Stimulated activated CD4-positive, alpha-beta T cell treated with anti-CD3 and anti-CD28 coated beads, Interleukin-1b, Interleukin-23, amount 100 ng/mL, for 48 hours (primary cell): ENCODE measurements at regions not wholly inside any gene's neighbourhood (a gene's known extent, or its start where the extent isn't known, plus 50 kb on each side); places are given as distances from the start of the nearest gene placed in this dataset.
"Not testable (repeated sequence)": the region's sequence is repeated elsewhere in the genome, so short reads cannot be mapped to it uniquely, and the experiment has no call there.

Source experiments
- DNase-seq: peaks from one replicate; pipeline ENCODE4 v3.0.0-alpha.2; 2020

- DNase-seq = no peak
Observed at GRCh38 chr10:25076506-25077177, 60.2 kb downstream of the THNSL1 start.

GRCh38 chr10:25078658-25079431 lies 62.4 kb downstream of the THNSL1 start:
- DNase-seq = no peak

GRCh38 chr10:25080880-25081581 lies 64.6 kb downstream of the THNSL1 start:
- peak; percentile 53 for DNase-seq

- no peak for DNase-seq
Observed at GRCh38 chr10:25082276-25083204, 66.1 kb downstream of the THNSL1 start.

- DNase-seq = no peak
Observed at GRCh38 chr10:25083546-25084111, 67.2 kb downstream of the THNSL1 start.

GRCh38 chr10:25084447-25084846 lies 68.0 kb downstream of the THNSL1 start:
- DNase-seq = no peak

DNA sequence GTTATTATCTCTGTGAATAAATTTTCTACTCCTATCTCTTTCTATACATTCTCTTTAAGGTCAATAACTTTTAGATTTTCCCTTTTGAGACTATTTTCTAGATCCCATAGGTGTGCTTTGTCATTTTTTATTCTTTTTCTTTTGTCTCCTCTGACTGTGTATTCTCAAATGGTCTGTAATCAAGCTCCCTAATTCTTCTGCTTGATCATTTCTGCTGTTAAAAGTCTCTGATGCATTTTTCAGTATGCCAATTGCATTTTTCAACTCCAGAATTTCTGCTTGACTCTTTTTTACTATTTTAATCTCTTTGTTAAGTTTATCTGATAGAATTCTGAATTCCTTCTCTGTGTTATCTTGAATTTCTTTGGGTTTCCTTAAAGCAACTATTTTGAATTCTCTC lies 78.2 kb downstream of the THNSL1 start:
- DNase-seq = no peak

DNA sequence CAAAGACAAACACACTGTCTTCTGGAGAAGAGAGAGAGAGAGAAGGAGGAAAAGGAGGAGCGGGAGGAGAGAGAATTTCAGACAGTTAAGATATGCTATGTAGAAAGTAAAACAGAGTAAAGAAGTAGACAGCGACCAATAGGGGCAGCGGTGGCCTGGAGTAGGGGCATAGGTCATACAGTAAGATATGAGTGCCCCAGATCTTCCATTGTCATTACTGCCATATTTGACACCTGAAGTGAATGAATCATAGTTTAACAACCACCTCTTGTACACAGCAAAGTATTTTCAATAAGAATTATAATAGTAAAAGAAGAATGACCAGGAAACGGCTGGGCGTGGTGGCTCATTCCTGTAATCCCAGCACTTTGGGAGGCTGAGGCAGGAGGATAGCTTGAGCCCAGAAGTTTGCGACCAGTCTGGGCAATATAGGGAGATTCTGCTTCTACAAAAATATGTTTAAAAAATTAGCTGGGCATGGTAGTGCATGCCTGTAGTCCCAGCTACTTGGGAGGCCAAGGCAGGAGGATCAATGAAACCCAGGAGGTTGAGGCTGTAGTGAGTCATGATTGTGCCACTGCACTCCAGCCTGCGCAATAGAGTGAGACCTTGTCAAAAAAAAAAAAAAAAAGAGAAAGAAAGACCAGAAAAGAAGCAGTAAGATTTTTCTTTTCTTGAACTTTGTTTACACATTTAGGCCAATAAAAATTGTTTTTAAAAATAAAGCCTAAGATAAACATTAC lies 77.0 kb upstream of the GPR158 start:
- no peak for DNase-seq

- DNase-seq = no peak
Observed at GRCh38 chr10:25100141-25100540, 74.7 kb upstream of the GPR158 start.

- no peak for DNase-seq
Observed at GRCh38 chr10:25101461-25102146, 73.2 kb upstream of the GPR158 start.

DNA sequence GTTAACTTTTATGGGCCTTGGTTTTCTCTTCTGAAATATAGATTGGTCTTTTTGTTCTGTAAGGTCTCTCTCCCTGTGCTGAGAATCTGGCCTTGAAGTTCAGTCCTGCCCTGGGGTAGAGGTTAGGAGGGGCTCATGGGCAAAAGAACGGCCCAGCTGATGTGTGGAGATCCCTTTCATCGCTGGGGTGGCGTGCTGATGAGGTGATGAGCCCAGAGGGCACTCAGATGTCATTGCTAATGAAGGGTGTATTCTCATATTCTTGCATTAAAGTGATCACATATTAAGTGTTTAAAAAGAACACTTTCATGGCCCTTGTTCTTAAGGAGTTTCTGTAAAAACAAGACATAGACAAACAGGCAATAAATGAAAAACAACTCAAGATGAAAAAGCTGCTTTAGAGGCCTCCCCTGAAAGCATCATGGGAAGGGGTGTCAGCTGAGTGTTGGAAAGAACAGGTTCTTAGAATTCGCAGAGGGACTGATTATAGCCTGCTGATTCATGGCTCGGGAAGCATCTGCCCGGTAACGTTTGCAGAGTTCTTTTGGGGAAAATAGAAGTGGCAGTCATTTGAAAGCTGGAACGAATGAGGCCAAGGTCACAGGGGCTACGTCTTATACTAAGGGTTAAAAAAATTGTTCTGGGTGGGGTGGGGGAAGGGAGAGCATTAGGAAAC lies 72.5 kb upstream of the GPR158 start:
- no peak for DNase-seq

GRCh38 chr10:25103703-25104102 lies 71.1 kb upstream of the GPR158 start:
- no peak for DNase-seq

- no peak for DNase-seq
Observed at GRCh38 chr10:25104441-25104840, 70.4 kb upstream of the GPR158 start.

DNA sequence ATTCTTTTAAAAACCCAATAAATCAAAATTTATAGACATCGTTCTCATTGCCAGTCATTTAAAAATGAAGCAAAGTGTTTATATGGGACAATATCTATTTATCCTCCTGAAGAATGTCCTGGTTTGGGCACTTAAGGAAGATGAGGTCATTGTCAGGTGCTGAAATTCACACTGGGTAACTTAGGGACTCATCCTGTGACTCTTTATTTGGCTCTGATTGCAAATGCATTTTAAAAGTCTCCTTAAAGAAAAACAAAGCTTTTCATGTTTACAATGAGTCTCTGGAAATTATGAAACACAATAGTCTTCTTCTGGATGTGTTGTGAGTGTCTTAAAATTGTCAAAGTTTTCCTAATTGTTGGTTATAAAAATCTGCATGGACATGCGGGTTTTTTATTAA lies 69.5 kb upstream of the GPR158 start:
- DNase-seq = no peak

- no peak for DNase-seq
Observed at GRCh38 chr10:25105743-25106260, 69.0 kb upstream of the GPR158 start.

DNA sequence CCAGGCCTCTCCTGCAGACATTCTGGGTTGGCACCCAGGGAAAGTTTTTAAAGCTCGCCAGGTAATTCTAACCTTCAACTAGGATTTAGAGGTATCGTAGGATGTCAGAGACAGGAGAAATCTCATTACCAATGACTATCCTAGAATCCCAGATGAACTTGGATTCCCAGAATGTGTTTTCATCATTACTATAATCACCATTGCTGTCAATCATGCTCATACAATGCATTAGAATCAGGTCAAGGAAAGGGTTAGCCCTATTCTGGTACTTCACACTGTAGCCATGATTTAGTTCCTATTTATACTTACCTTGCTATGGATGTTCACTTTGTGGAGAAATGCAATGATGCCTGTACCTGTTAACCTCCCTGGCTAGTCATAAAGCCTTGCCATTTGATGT lies 67.0 kb upstream of the GPR158 start:
- no peak for DNase-seq

GRCh38 chr10:25109896-25110295 lies 64.9 kb upstream of the GPR158 start:
- DNase-seq = not testable (repeated sequence)

DNA sequence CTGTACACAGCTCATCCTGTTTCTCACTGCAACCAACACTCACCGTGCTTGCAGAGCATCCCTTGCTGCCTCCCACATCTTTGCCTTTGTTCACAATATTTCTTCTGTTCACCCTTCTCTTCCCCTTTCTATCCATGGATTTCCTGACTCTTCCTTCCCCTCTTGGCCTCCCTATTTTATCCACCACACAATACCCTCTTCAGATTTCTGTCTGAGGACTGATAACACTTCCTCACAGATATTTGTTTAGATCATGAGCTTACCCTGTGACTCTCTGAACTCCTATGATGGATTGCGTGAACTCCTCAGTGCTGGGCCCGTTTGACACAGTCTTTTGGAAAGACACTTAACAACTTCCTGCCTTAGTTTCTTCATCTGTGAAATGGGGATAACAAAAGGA lies 62.8 kb upstream of the GPR158 start:
- no peak for DNase-seq

DNA sequence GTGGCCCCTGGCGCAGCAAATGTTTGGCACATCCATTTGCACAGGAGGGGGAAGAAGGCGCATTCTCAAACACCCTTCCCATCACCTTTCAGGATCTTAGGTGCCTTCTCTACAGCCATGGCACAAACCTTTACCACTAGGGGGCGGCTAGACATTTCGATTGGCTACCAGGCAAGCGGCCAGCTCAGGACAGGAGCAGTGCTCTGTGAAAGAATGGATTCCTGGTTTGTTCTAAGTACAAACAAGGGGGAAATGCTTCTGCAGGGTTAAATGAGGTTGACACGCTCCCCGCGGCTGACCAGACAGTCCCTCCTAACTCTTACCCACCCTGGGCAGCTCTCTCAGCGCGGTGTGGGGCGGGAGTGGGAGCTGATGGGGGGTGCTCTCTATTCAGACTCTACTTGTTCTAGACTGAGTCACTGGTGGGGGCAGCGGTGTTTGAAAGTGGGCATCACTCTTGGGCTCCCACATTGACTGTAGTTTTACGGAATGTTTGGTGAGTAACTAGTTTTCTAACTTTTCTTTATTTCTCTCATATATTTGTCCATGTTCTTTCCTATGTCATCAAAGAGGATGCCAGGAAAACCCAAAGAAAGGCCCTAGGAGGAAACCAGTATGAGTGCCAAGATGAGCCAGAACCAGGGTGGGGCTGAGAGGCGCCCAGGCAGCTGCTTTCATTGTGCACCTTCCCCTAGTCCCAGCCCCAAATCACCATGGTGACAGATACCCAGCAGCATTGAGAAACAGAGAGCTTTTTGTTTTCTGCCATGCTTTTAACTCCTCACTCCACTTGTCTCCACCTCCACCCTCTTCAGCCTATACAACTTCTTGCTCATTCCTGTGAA lies 61.4 kb upstream of the GPR158 start:
- DNase-seq = peak; percentile 41
